Esophagus muscularis mucosa (tissue), 4 donors: ENCODE measurements at regions not wholly inside any gene's neighbourhood (a gene's known extent, or its start where the extent isn't known, plus 50 kb on each side); places are given as distances from the start of the nearest gene placed in this dataset.

Experiments used
- DNase-seq: peaks from one replicate; pipeline ENCODE4 v3.0.0-alpha.2; 2017; ENCODE audit errors: extremely low spot score
- H3K27ac ChIP-seq, 4 donors: fragments of 200-600 bp; sonication (generic); replicated peaks in 1 of 4; 1 replicate in 3 of 4; 2 replicates in 1 of 4; pipeline ENCODE4 v1.5.1; 2016 to 2019; ENCODE audit warnings: mild to moderate bottlenecking in 1 of 4
- H3K27me3 ChIP-seq, 4 donors: fragments of 200-600 bp; sonication (generic); one replicate each; pipeline versions ENCODE4 v1.5.1 to v1.6.0; 2016 to 2019
- H3K36me3 ChIP-seq, 4 donors: fragments of 200-600 bp; sonication (generic); one replicate each; pipeline ENCODE4 v1.5.1; 2016 to 2019
- H3K4me1 ChIP-seq, 4 donors: fragments of 200-600 bp; sonication (generic); one replicate each; pipeline ENCODE4 v1.5.1; 2016 to 2019
- H3K4me3 ChIP-seq, 4 donors: fragments of 200-600 bp; sonication (generic); 1 replicate in 2 of 4; 2 replicates in 2 of 4; pipeline ENCODE4 v1.5.1; 2016 to 2019; ENCODE audit warnings: mild to moderate bottlenecking in 4 of 4, moderate library complexity in 1 of 4
- H3K9me3 ChIP-seq, 4 donors: fragments of 200-600 bp; sonication (generic); 1 replicate in 3 of 4; 2 replicates in 1 of 4; pipeline ENCODE4 v1.5.1; 2016 to 2019
- EP300 ChIP-seq: sonication (generic); formaldehyde crosslinking; IDR thresholded peaks from one replicate; pipeline ENCODE4 v1.6.1; 2017; ENCODE audit warnings: antibody characterized with exemption
- POLR2A ChIP-seq: fragments of 450-650 bp; IDR thresholded peaks from one replicate; pipeline ENCODE4 v1.6.1; 2017; ENCODE audit warnings: antibody characterized with exemption, moderate library complexity, mild to moderate bottlenecking, low read depth
- POLR2AphosphoS5 ChIP-seq, 2 donors: sonication (generic); formaldehyde crosslinking; IDR thresholded peaks; one replicate each; pipeline ENCODE4 v1.6.1; 2017; ENCODE audit warnings: antibody characterized with exemption in 2 of 2
- WGBS: methylation state at CpG from one replicate; pipeline ENCODE4 v1.1.5; 2018; 5-methylcytosine and 5-hydroxymethylcytosine counted together
- intact Hi-C: fragments of 100-400 bp; cut with DNase I; formaldehyde crosslinking; loops from one replicate; pipeline ENCODE4 v1.15.1; 2023
- TF ChIP-seq, protein P1 (sequence below), 3 experiments: fragments of 200-600 bp in 2 of 3; fragments of 450-650 bp in 1 of 3; sonication (generic) in 2 of 3; IDR thresholded peaks; one replicate each; pipeline ENCODE4 v1.5.1; 2017 to 2019; ENCODE audit warnings: antibody characterized with exemption in 3 of 3, mild to moderate bottlenecking in 2 of 3, moderate library complexity in 1 of 3

GRCh38 chr5:116824751-116825438 is 250.3 kb upstream of the SEMA6A start:
- H3K36me3 ChIP-seq, result no peaks in the 10 kb centered on the region
- H3K27ac ChIP-seq, result no peak overlapping the region
- H3K27me3 ChIP-seq, result no peaks in the 10 kb centered on the region
- H3K9me3 ChIP-seq, result no peaks in the 10 kb centered on the region
- no peak overlapping the region for H3K4me3 ChIP-seq
- 95% methylated on average over 3 of the region's 3 CpGs for WGBS
- no peaks in the 10 kb centered on the region for H3K4me1 ChIP-seq
- intact Hi-C loops, result no loop called here
- no peak for DNase-seq
- TF ChIP-seq, protein P1, sequence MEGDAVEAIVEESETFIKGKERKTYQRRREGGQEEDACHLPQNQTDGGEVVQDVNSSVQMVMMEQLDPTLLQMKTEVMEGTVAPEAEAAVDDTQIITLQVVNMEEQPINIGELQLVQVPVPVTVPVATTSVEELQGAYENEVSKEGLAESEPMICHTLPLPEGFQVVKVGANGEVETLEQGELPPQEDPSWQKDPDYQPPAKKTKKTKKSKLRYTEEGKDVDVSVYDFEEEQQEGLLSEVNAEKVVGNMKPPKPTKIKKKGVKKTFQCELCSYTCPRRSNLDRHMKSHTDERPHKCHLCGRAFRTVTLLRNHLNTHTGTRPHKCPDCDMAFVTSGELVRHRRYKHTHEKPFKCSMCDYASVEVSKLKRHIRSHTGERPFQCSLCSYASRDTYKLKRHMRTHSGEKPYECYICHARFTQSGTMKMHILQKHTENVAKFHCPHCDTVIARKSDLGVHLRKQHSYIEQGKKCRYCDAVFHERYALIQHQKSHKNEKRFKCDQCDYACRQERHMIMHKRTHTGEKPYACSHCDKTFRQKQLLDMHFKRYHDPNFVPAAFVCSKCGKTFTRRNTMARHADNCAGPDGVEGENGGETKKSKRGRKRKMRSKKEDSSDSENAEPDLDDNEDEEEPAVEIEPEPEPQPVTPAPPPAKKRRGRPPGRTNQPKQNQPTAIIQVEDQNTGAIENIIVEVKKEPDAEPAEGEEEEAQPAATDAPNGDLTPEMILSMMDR (IDR thresholded peaks at IDR 0.05), result no peak
- TF ChIP-seq EP300, result no peak
- no peak for TF ChIP-seq POLR2AphosphoS5 (IDR thresholded peaks at IDR 0.05)
- TF ChIP-seq POLR2A, result no peak

- H3K27ac ChIP-seq, result no peak overlapping the region
- no peaks in the 10 kb centered on the region for H3K36me3 ChIP-seq
- no peak overlapping the region for H3K4me3 ChIP-seq
- TF ChIP-seq, protein P1 (IDR thresholded peaks at IDR 0.05), result no peak
- TF ChIP-seq POLR2AphosphoS5 (IDR thresholded peaks at IDR 0.05) (no peak), POLR2A (no peak), EP300 (no peak)
- H3K4me1 ChIP-seq, result no peaks in the 10 kb centered on the region
- WGBS, result 91% methylated on average over 10 of the region's 10 CpGs
- intact Hi-C loops, result no loop called here
- no peak for DNase-seq
- H3K27me3 ChIP-seq, result no peaks in the 10 kb centered on the region
- H3K9me3 ChIP-seq, result no peaks in the 10 kb centered on the region
Observed at GRCh38 chr5:116814626-116815385, 240.2 kb upstream of the SEMA6A start.

DNA sequence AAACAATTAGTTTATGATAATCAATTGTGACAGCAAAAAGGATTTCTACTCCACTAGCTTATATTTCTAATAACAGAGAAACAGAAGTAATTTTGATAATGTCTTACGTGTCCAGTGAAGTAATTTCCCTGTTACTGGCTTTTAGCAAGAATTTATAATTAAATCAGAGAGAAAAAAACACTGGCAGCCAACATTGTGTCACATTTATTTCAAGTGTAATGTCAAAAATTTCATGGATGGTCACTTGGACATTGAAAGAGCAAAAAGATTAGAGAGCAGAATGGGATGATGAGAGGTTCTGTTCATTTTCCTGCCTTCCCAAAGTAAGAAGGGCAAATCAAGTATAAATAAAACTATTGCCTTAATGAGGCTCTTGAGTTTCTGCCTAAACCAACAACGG is 239.3 kb upstream of the SEMA6A start:
- TF ChIP-seq, protein P1 (IDR thresholded peaks at IDR 0.05), result no peak
- TF ChIP-seq EP300 (no peak), POLR2AphosphoS5 (IDR thresholded peaks at IDR 0.05) (no peak), POLR2A (no peak)
- Histone ChIP-seq H3K4me1 (no peaks in the 10 kb centered on the region), H3K27ac (no peak overlapping the region), H3K36me3 (no peaks in the 10 kb centered on the region), H3K9me3 (no peaks in the 10 kb centered on the region), H3K27me3 (no peaks in the 10 kb centered on the region), H3K4me3 (no peak overlapping the region)
- no peak for DNase-seq
- intact Hi-C loops, result no loop called here
- 82% methylated on average over 2 of the region's 2 CpGs for WGBS

DNA sequence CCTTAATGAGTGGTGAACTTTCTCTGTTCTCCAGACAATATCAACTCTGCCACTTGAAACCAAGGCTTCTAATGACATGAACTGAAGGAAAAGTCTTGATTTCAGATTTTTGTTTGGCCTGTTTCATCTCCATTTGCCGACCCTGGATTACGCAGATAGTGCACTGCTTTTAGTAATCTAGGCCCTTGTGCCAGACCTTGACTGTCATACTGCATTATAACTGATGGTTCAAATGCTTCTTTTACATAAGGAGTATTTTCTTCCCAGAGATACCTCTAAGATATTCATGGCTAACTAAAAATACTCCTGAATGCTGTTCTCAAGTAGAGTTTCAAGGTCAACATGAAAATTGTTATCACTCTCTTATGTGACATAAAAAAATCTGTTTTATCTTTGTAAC is 238.7 kb upstream of the SEMA6A start:
- intact Hi-C loops, result no loop called here
- Histone ChIP-seq H3K27ac (no peak overlapping the region), H3K4me1 (no peaks in the 10 kb centered on the region), H3K27me3 (no peaks in the 10 kb centered on the region), H3K36me3 (no peaks in the 10 kb centered on the region), H3K4me3 (no peak overlapping the region), H3K9me3 (no peaks in the 10 kb centered on the region)
- no peak for TF ChIP-seq POLR2A
- TF ChIP-seq EP300, result no peak
- TF ChIP-seq, protein P1 (IDR thresholded peaks at IDR 0.05), result no peak
- no peak for TF ChIP-seq POLR2AphosphoS5 (IDR thresholded peaks at IDR 0.05)
- DNase-seq, result no peak
- 96% methylated on average over 2 of the region's 2 CpGs for WGBS
